Neural progenitor cell (in vitro differentiated cells): ENCODE measurements at regions not wholly inside any gene's neighbourhood (a gene's known extent, or its start where the extent isn't known, plus 50 kb on each side); places are given as distances from the start of the nearest gene placed in this dataset.

Source experiments
- DNase-seq: peaks from one replicate; pipeline ENCODE4 v3.0.0-alpha.2; 2016; ENCODE audit warnings: low spot score
- H2AFZ ChIP-seq: fragments of 200-600 bp; sonication (generic); replicated peaks from 2 replicates; pipeline ENCODE4 v1.6.1; 2016; ENCODE audit warnings: antibody characterized with exemption
- H3F3A ChIP-seq: fragments of 200-600 bp; sonication (generic); 2 replicates; pipeline ENCODE4 v1.6.1; 2016; ENCODE audit warnings: antibody characterized with exemption, low read depth
- H3K27ac ChIP-seq: fragments of 200-600 bp; sonication (generic); 2 replicates; pipeline ENCODE4 v1.5.1; 2016; ENCODE audit warnings: mild to moderate bottlenecking
- H3K27me3 ChIP-seq: fragments of 200-600 bp; sonication (generic); 2 replicates; pipeline ENCODE4 v1.6.1; 2016; ENCODE audit warnings: mild to moderate bottlenecking, moderate library complexity
- H3K36me3 ChIP-seq: fragments of 200-600 bp; sonication (generic); 2 replicates; pipeline ENCODE4 v1.5.1; 2016
- H3K4me1 ChIP-seq: fragments of 200-600 bp; sonication (generic); 2 replicates; pipeline ENCODE4 v1.6.1; 2016; ENCODE audit warnings: mixed run types
- H3K4me2 ChIP-seq: fragments of 200-600 bp; sonication (generic); 2 replicates; pipeline ENCODE4 v1.6.1; 2016
- H3K4me3 ChIP-seq: fragments of 200-600 bp; sonication (generic); 2 replicates; pipeline ENCODE4 v1.5.1; 2016
- H3K79me2 ChIP-seq: fragments of 200-600 bp; sonication (generic); 2 replicates; pipeline ENCODE4 v1.6.1; 2016; ENCODE audit warnings: low read depth
- H3K9ac ChIP-seq: fragments of 200-600 bp; sonication (generic); 2 replicates; pipeline ENCODE4 v1.6.1; 2016
- H3K9me3 ChIP-seq: fragments of 200-600 bp; sonication (generic); 2 replicates; pipeline ENCODE4 v1.5.1; 2016; ENCODE audit warnings: low read depth
- H4K20me1 ChIP-seq: fragments of 200-600 bp; sonication (generic); 2 replicates; pipeline ENCODE4 v1.6.1; 2016; ENCODE audit warnings: low read depth
- H3K27ac Mint-ChIP-seq: 3 replicates; pipeline ENCODE4 v1.8.0; 2021; ENCODE audit warnings: mixed read lengths
- H3K27me3 Mint-ChIP-seq: 2 replicates; pipeline ENCODE4 v1.8.0; 2022; ENCODE audit warnings: low read depth, mild to moderate bottlenecking, inconsistent platforms, moderate library complexity, mixed read lengths; ENCODE audit not compliant: insufficient read depth
- H3K36me3 Mint-ChIP-seq: 3 replicates; pipeline ENCODE4 v1.8.0; 2021; ENCODE audit warnings: mixed read lengths
- H3K4me1 Mint-ChIP-seq: 3 replicates; pipeline ENCODE4 v1.8.0; 2021; ENCODE audit warnings: mixed read lengths
- H3K4me3 Mint-ChIP-seq: 3 replicates; pipeline ENCODE4 v1.8.0; 2021; ENCODE audit warnings: mild to moderate bottlenecking, moderate library complexity, mixed read lengths
- H3K9me3 Mint-ChIP-seq: 3 replicates; pipeline ENCODE4 v1.8.0; 2020; ENCODE audit warnings: mixed read lengths
- EZH2 ChIP-seq: fragments of 200-600 bp; sonication (generic); IDR thresholded peaks from 2 replicates; pipeline ENCODE4 v1.6.1; 2017; ENCODE audit warnings: antibody characterized with exemption, mild to moderate bottlenecking, moderate library complexity
- EZH2phosphoT487 ChIP-seq: fragments of 200-600 bp; sonication (generic); IDR thresholded peaks from 2 replicates; pipeline ENCODE4 v1.6.1; 2017; ENCODE audit warnings: antibody characterized with exemption
- TF ChIP-seq, protein P1 (sequence below): fragments of 200-600 bp; sonication (generic); IDR thresholded peaks from 2 replicates; pipeline ENCODE4 v1.5.1; 2017; ENCODE audit warnings: antibody characterized with exemption, mild to moderate bottlenecking

GRCh38 chr2:119059940-119060339, 98.6 kb downstream of the C1QL2 start:
- Histone ChIP-seq H3K27ac (no peak overlapping the region), H4K20me1 (no peaks in the 10 kb centered on the region), H3K36me3 (no peaks in the 10 kb centered on the region), H3K27me3 (no peaks in the 10 kb centered on the region), H3K4me1 (no peaks in the 10 kb centered on the region), H3K9ac (no peak overlapping the region), H3K79me2 (no peaks in the 10 kb centered on the region), H3F3A (no peaks in the 10 kb centered on the region), H3K4me3 (no peak overlapping the region), H3K9me3 (no peaks in the 10 kb centered on the region), H2AFZ (no peak overlapping the region), H3K4me2 (no peak overlapping the region)
- TF ChIP-seq EZH2 (no peak), EZH2phosphoT487 (no peak)
- TF ChIP-seq, protein P1, sequence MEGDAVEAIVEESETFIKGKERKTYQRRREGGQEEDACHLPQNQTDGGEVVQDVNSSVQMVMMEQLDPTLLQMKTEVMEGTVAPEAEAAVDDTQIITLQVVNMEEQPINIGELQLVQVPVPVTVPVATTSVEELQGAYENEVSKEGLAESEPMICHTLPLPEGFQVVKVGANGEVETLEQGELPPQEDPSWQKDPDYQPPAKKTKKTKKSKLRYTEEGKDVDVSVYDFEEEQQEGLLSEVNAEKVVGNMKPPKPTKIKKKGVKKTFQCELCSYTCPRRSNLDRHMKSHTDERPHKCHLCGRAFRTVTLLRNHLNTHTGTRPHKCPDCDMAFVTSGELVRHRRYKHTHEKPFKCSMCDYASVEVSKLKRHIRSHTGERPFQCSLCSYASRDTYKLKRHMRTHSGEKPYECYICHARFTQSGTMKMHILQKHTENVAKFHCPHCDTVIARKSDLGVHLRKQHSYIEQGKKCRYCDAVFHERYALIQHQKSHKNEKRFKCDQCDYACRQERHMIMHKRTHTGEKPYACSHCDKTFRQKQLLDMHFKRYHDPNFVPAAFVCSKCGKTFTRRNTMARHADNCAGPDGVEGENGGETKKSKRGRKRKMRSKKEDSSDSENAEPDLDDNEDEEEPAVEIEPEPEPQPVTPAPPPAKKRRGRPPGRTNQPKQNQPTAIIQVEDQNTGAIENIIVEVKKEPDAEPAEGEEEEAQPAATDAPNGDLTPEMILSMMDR, result no peak
- peaks cover 7% of the 10 kb centered on the region for H3K27me3 Mint-ChIP-seq
- no peak overlapping the region for H3K27ac Mint-ChIP-seq
- DNase-seq, result no peak
- H3K4me3 Mint-ChIP-seq, result no peak overlapping the region
- H3K4me1 Mint-ChIP-seq, result peaks cover 6% of the 10 kb centered on the region
- H3K36me3 Mint-ChIP-seq, result no peaks in the 10 kb centered on the region
- peaks cover 5% of the 10 kb centered on the region for H3K9me3 Mint-ChIP-seq

GRCh38 chr2:119059287-119059686, 99.3 kb downstream of the C1QL2 start:
- Histone ChIP-seq H3K36me3 (no peaks in the 10 kb centered on the region), H3K27me3 (no peaks in the 10 kb centered on the region), H2AFZ (no peak overlapping the region), H3K9ac (no peak overlapping the region), H3K79me2 (no peaks in the 10 kb centered on the region), H3F3A (no peaks in the 10 kb centered on the region), H3K4me2 (no peak overlapping the region), H3K4me1 (no peaks in the 10 kb centered on the region), H3K9me3 (no peaks in the 10 kb centered on the region), H3K4me3 (no peak overlapping the region), H4K20me1 (no peaks in the 10 kb centered on the region), H3K27ac (no peak overlapping the region)
- Mint-ChIP-seq H3K4me3 (no peak overlapping the region), H3K27ac (no peak overlapping the region), H3K9me3 (peaks cover 9% of the 10 kb centered on the region), H3K27me3 (peaks cover 11% of the 10 kb centered on the region), H3K36me3 (no peaks in the 10 kb centered on the region), H3K4me1 (peaks cover 6% of the 10 kb centered on the region)
- no peak for TF ChIP-seq EZH2phosphoT487
- no peak for DNase-seq

- Histone ChIP-seq H2AFZ (no peak overlapping the region), H3K4me2 (no peak overlapping the region), H3K79me2 (no peaks in the 10 kb centered on the region), H3K36me3 (no peaks in the 10 kb centered on the region), H3K9ac (no peak overlapping the region), H3K9me3 (no peaks in the 10 kb centered on the region), H4K20me1 (no peaks in the 10 kb centered on the region), H3F3A (no peaks in the 10 kb centered on the region), H3K4me1 (no peaks in the 10 kb centered on the region), H3K27ac (no peak overlapping the region), H3K27me3 (no peaks in the 10 kb centered on the region), H3K4me3 (no peak overlapping the region)
- DNase-seq, result no peak
- Mint-ChIP-seq H3K4me3 (no peak overlapping the region), H3K27ac (no peak overlapping the region), H3K27me3 (peaks cover 11% of the 10 kb centered on the region), H3K9me3 (peaks cover 8% of the 10 kb centered on the region), H3K4me1 (no peaks in the 10 kb centered on the region), H3K36me3 (no peaks in the 10 kb centered on the region)
- TF ChIP-seq, protein P1, result no peak
- no peak for TF ChIP-seq EZH2
- no peak for TF ChIP-seq EZH2phosphoT487
These were observed 104.7 kb downstream of the C1QL2 start for GRCh38 chr2:119053700-119054436.

- Histone ChIP-seq H3K27me3 (no peaks in the 10 kb centered on the region), H3K4me2 (no peak overlapping the region), H3K9me3 (no peaks in the 10 kb centered on the region), H3K4me3 (no peak overlapping the region), H2AFZ (no peak overlapping the region), H3F3A (no peaks in the 10 kb centered on the region), H3K9ac (no peak overlapping the region), H3K4me1 (no peaks in the 10 kb centered on the region), H3K79me2 (no peaks in the 10 kb centered on the region), H3K27ac (no peak overlapping the region), H3K36me3 (no peaks in the 10 kb centered on the region), H4K20me1 (no peaks in the 10 kb centered on the region)
- no peak for DNase-seq
- Mint-ChIP-seq H3K9me3 (peaks cover 8% of the 10 kb centered on the region), H3K27ac (no peak overlapping the region), H3K4me1 (no peaks in the 10 kb centered on the region), H3K27me3 (peaks cover 12% of the 10 kb centered on the region), H3K4me3 (no peak overlapping the region), H3K36me3 (no peaks in the 10 kb centered on the region)
- TF ChIP-seq EZH2phosphoT487, result no peak
- no peak for TF ChIP-seq EZH2
- TF ChIP-seq, protein P1, result no peak
These were observed 107.3 kb downstream of the C1QL2 start for GRCh38 chr2:119051263-119051662.
